MM.1S (cell line): ENCODE measurements at regions not wholly inside any gene's neighbourhood (a gene's known extent, or its start where the extent isn't known, plus 50 kb on each side); places are given as distances from the start of the nearest gene placed in this dataset.

Experiments used
- EZH2 ChIP-seq: fragments of 300-600 bp; sonication (generic); optimal IDR thresholded peaks from 2 replicates; pipeline ENCODE3; 2017; ENCODE audit warnings: low read depth, mild to moderate bottlenecking, antibody characterized with exemption, low read length, mixed read lengths
- EZH2phosphoT487 ChIP-seq: fragments of 300-600 bp; sonication (generic); IDR thresholded peaks from 2 replicates; pipeline ENCODE4 v1.6.1; 2018; ENCODE audit warnings: antibody characterized with exemption, low read length
- TF ChIP-seq, protein P1 (sequence below): fragments of 300-600 bp; sonication (generic); IDR thresholded peaks from 2 replicates; pipeline ENCODE4 v1.5.1; 2016; ENCODE audit warnings: antibody characterized with exemption, low read length, mixed read lengths

DNA sequence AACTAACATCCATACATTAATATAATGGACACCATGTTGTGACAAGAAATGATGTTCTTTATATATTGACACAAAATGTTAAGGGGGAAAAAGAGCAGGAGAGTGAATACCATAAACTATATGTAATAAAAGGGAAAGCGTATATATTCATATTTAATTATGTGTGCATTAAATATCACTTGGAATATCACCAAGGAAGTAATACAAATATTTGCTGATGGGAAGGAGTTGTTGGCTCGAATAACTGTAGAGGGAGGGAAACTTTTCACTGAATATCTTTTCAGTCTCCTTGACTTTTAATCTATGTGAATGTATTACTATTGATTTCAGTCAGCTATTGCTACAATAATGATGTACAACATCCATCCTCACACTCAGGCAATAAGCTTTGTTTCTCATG, 167.0 kb upstream of the DPH6 start:
- TF ChIP-seq, protein P1, sequence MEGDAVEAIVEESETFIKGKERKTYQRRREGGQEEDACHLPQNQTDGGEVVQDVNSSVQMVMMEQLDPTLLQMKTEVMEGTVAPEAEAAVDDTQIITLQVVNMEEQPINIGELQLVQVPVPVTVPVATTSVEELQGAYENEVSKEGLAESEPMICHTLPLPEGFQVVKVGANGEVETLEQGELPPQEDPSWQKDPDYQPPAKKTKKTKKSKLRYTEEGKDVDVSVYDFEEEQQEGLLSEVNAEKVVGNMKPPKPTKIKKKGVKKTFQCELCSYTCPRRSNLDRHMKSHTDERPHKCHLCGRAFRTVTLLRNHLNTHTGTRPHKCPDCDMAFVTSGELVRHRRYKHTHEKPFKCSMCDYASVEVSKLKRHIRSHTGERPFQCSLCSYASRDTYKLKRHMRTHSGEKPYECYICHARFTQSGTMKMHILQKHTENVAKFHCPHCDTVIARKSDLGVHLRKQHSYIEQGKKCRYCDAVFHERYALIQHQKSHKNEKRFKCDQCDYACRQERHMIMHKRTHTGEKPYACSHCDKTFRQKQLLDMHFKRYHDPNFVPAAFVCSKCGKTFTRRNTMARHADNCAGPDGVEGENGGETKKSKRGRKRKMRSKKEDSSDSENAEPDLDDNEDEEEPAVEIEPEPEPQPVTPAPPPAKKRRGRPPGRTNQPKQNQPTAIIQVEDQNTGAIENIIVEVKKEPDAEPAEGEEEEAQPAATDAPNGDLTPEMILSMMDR = no peak
- TF ChIP-seq EZH2phosphoT487 = no peak
- TF ChIP-seq EZH2 = no peak
